ENCODE measurements at regions not wholly inside any gene's neighbourhood (a gene's known extent, or its start where the extent isn't known, plus 50 kb on each side); places are given as distances from the start of the nearest gene placed in this dataset.

GRCh38 chr18:30096796-30097195 is 945.7 kb downstream of the DSC3 start:
- Mint-ChIP-seq H3K36me3 (ENCODE audit: insufficient read depth in 1 of 3, low read depth in 3 of 3) (no peaks in the 10 kb centered on the region; a peak in 1 of 7 replicates), H3K27me3 (ENCODE audit: low read depth) (no peaks in the 10 kb centered on the region), H3K4me3 (no peak overlapping the region), H3K4me1 (peaks cover 4 to 5% of the 10 kb centered on the region in 2 experiments; a peak in 3 of 4 replicates), H3K9me3 (no peaks in the 10 kb centered on the region), H3K27ac (no peak overlapping the region)
- Histone ChIP-seq H2BK5ac (ENCODE audit: insufficient read length, low read length) (no peak overlapping the region), H3K18ac (ENCODE audit: insufficient read length, low read depth, low read length) (no peak overlapping the region), H3K23me2 (ENCODE audit: insufficient read length, low read depth, low read length, poor library complexity, severe bottlenecking) (no peaks in the 10 kb centered on the region), H2AFZ (ENCODE audit: low read length) (no peak overlapping the region), H3K9me3 (ENCODE audit: control insufficient read depth, low read depth, low read length) (no peaks in the 10 kb centered on the region), H3K27me3 (ENCODE audit: insufficient read depth, low read length) (no peaks in the 10 kb centered on the region), H2BK120ac (ENCODE audit: low read depth, low read length, poor library complexity, severe bottlenecking) (no peak overlapping the region), H3K79me1 (ENCODE audit: insufficient read depth, low read depth, low read length, poor library complexity, severe bottlenecking) (no peaks in the 10 kb centered on the region), H3T11ph (ENCODE audit: low read length) (no peak overlapping the region), H2AK5ac (ENCODE audit: insufficient read length, low read length) (no peak overlapping the region), H3K4me2 (ENCODE audit: insufficient read depth, insufficient read length, low read length) (no peak overlapping the region), H4K8ac (replicated peaks; ENCODE audit: insufficient read length, low read depth, low read length) (no peak overlapping the region), H3K23ac (ENCODE audit: insufficient read length, low read depth, low read length) (no peak overlapping the region), H3K4me1 (ENCODE audit: insufficient read depth, low read length) (no peaks in the 10 kb centered on the region), H2BK12ac (ENCODE audit: insufficient read length, low read depth, low read length) (no peak overlapping the region), H3K27ac (ENCODE audit: insufficient read length, low read depth, low read length) (no peak overlapping the region), H3K9ac (ENCODE audit: extremely low read depth, insufficient read length, low read length) (no peak overlapping the region), H3K14ac (ENCODE audit: insufficient read depth, low read length) (no peak overlapping the region), H2BK20ac (ENCODE audit: low read depth, low read length, poor library complexity, severe bottlenecking) (no peak overlapping the region), H4K20me1 (ENCODE audit: control insufficient read depth, insufficient read depth, insufficient read length) (no peaks in the 10 kb centered on the region), H3K4ac (ENCODE audit: low read depth, low read length) (no peak overlapping the region), H4K5ac (ENCODE audit: insufficient read length, low read depth, low read length) (no peak overlapping the region), H4K91ac (ENCODE audit: insufficient read length, low read depth, low read length) (no peak overlapping the region), H3K79me2 (ENCODE audit: insufficient read depth, low read length) (no peaks in the 10 kb centered on the region), H3K56ac (ENCODE audit: insufficient read length, low read depth, low read length) (no peak overlapping the region), H2BK15ac (ENCODE audit: low read depth, low read length) (no peak overlapping the region)
- DNase-seq: no peak
- no CpG with 5 or more reads among the region's 1 CpG for WGBS (ENCODE audit: extremely low coverage, insufficient read length, low lambda C conversion rate)
- no peak for TF ChIP-seq CTCF (conservative IDR thresholded peaks at IDR 0.05)
